ENCODE measurements at regions not wholly inside any gene's neighbourhood (a gene's known extent, or its start where the extent isn't known, plus 50 kb on each side); places are given as distances from the start of the nearest gene placed in this dataset.

DNA sequence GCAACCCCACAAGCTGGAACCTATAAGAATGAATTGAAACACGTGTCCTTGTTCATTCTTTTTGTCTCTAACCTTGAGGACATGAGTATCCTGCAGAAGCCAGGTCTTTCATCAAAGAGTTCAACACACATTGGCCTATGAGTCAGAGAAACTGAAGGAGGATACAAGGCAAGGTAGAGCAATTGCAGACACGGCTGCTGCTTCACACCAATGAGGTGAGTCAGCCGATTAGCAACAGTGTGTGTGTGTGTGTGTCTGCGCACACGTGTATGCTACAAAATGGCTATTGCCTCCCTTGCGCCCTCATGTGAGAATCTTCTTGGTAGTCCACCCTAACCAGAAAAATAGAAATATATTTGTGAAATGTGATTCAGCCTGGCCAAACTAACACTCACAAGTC, 1477.7 kb upstream of the IGFBP7 start:
- DNase-seq (ENCODE audit: low read depth) = no peak
- H3K4me3 ChIP-seq (ENCODE audit: low read depth, low read length) = no peak overlapping the region

DNA sequence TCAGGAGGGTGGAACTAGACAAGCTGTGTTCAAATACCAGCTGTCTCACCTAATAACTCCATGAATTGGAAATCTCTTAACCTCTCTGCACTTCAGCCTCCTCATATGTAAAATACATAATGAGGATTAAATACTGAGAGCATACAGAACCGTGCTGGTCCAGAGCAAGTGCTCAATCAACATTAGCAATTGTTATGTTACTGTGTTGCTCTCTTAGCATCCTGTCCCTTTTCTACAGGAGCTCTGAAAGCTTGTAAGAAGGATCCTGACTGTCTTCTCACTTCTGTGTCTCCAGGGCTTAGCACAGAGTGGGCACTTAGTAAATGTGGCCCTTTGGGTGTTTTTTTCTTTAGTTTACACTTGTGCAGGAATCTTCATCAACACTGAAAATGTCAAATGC, 1456.1 kb upstream of the IGFBP7 start:
- no peak for DNase-seq (ENCODE audit: low read depth)
- no peak overlapping the region for H3K4me3 ChIP-seq (ENCODE audit: low read depth, low read length)
- TF ChIP-seq, protein P1, sequence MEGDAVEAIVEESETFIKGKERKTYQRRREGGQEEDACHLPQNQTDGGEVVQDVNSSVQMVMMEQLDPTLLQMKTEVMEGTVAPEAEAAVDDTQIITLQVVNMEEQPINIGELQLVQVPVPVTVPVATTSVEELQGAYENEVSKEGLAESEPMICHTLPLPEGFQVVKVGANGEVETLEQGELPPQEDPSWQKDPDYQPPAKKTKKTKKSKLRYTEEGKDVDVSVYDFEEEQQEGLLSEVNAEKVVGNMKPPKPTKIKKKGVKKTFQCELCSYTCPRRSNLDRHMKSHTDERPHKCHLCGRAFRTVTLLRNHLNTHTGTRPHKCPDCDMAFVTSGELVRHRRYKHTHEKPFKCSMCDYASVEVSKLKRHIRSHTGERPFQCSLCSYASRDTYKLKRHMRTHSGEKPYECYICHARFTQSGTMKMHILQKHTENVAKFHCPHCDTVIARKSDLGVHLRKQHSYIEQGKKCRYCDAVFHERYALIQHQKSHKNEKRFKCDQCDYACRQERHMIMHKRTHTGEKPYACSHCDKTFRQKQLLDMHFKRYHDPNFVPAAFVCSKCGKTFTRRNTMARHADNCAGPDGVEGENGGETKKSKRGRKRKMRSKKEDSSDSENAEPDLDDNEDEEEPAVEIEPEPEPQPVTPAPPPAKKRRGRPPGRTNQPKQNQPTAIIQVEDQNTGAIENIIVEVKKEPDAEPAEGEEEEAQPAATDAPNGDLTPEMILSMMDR (IDR thresholded peaks at IDR 0.05; ENCODE audit: control insufficient read depth, extremely low read depth, insufficient read depth) = no peak

More for the DNA sequence above, 1477.7 kb upstream of the IGFBP7 start:
- TF ChIP-seq, protein P1 (IDR thresholded peaks at IDR 0.05; ENCODE audit: control insufficient read depth, extremely low read depth, insufficient read depth) = no peak

DNA sequence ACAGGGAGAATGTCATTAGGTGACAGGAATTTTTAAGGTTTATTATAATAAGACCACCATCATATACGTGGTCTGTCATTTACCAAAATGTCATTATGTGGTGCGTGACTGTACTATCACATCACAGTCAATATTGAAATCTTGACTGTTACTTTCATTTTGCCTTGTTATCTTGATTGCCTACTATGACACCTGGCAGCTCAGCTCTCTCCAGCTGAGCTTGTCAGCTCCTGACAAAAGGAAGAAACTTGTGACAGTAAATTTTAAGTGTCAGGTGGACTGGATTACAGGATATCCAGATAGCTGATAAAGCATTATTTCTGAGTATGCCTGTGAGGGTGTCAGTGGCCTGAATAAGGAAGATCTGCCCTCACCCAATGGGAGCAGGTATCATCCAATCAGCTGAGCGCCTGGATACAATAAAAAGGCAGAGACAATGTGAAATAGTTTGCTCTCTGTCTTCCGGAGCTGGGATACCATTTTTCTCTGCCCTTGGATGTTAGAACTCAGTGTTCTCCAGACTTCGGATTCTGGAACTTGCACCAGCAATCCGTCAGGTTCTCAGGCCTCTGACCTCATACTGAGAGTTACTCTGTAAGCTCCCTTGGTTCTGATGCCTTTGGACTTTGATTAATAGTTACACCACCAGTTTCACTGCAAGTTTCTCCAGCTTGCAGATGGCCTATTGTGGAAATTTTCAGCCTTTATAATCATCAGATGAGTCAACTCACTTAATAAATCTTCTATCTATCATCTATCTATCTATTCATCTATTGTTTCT, 1454.7 kb upstream of the IGFBP7 start:
- no peak for DNase-seq (ENCODE audit: low read depth)
- H3K4me3 ChIP-seq (ENCODE audit: low read depth, low read length) = no peak overlapping the region
- TF ChIP-seq, protein P1 (IDR thresholded peaks at IDR 0.05; ENCODE audit: control insufficient read depth, extremely low read depth, insufficient read depth) = no peak

DNA sequence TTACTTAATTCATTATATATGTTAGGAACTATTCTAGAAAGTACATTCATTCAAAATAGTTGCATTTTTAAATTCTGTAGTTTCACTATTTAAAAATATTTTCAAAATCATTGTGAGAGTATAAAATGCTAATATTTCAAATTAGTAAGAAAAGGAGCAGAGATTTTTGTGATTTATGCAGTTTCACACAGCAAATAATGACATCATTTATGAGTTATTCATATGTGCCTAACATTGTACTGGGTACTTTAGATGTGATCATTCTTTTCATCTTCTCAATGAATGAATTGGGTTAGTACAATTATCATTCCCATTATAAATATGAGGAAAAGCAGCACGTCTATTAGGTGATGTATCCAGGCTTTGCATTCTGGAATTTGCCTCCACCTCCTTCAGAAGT, 1451.0 kb upstream of the IGFBP7 start:
- DNase-seq (ENCODE audit: low read depth) = no peak
- H3K4me3 ChIP-seq (ENCODE audit: low read depth, low read length) = no peak overlapping the region
- TF ChIP-seq, protein P1 (IDR thresholded peaks at IDR 0.05; ENCODE audit: control insufficient read depth, extremely low read depth, insufficient read depth) = no peak

DNA sequence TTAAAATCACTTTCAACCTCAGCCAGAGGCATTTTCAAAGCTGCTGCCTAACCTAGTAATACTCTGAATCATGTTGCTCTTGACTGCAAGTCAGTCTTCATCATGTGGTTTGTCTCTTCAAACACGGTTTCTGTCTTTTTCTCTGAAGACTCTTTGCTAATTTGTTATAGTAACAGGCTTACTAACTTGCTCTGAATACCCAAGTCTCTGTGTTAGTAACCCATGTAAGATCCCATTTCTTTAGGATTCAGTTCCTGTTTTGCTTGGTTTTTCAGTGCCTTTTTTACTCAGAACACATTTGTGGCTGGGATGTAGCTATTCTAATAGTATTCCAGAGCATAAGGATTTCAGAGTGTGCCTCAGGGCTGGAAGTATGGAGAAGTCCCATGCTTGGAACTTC, 1450.6 kb upstream of the IGFBP7 start:
- DNase-seq (ENCODE audit: low read depth) = no peak
- TF ChIP-seq, protein P1 (IDR thresholded peaks at IDR 0.05; ENCODE audit: control insufficient read depth, extremely low read depth, insufficient read depth) = no peak
- H3K4me3 ChIP-seq (ENCODE audit: low read depth, low read length) = no peak overlapping the region

DNA sequence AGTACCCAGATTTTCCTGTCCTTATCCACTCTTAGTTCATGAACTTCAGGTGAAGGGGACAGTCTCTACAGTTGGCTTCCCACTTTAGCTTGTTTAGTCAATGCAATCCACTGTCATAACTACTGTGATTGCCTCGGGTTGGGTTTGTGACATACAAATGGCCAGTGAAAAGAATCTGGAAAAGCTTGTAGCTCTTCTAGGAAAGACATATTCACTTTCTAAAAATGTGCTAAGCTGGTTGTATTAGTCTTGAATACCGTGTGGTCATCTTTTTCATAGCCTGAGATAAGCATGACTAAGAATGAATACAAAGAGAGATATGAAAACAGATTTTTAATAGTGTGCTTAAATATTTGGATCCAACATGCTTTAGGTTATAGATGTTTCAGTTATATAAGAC, 1443.5 kb upstream of the IGFBP7 start:
- DNase-seq (ENCODE audit: low read depth) = no peak
- TF ChIP-seq, protein P1 (IDR thresholded peaks at IDR 0.05; ENCODE audit: control insufficient read depth, extremely low read depth, insufficient read depth) = no peak
- no peak overlapping the region for H3K4me3 ChIP-seq (ENCODE audit: low read depth, low read length)

DNA sequence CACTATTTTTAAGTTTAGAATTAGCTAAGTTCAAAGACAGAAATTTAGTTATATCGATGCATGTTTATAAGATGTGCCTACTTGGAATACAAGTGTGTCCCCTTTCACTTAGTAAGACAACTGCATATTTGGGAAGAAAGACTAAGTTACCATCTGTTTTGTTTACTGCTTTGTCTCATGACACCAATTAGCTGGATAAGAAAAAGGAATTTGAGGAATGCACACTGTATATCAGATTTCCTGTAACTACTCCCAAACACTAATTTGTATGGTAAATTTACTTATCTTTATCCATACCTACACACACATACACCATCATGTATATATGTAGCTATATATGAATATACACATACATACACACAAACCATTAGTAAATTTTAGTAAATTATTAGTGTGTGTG, 1442.8 kb upstream of the IGFBP7 start:
- TF ChIP-seq, protein P1 (IDR thresholded peaks at IDR 0.05; ENCODE audit: control insufficient read depth, extremely low read depth, insufficient read depth) = no peak
- no peak for DNase-seq (ENCODE audit: low read depth)
- H3K4me3 ChIP-seq (ENCODE audit: low read depth, low read length) = no peak overlapping the region

All from LNCaP clone FGC (cell line).